Iris pigment epithelial cell (primary cell): ENCODE measurements at regions not wholly inside any gene's neighbourhood (a gene's known extent, or its start where the extent isn't known, plus 50 kb on each side); places are given as distances from the start of the nearest gene placed in this dataset.
"Not testable (repeated sequence)": the region's sequence is repeated elsewhere in the genome, so short reads cannot be mapped to it uniquely, and the experiment has no call there.

Experiments used
- DNase-seq: peaks from one replicate; pipeline ENCODE4 v3.0.0-alpha.2; 2011; ENCODE audit warnings: low read depth

DNA sequence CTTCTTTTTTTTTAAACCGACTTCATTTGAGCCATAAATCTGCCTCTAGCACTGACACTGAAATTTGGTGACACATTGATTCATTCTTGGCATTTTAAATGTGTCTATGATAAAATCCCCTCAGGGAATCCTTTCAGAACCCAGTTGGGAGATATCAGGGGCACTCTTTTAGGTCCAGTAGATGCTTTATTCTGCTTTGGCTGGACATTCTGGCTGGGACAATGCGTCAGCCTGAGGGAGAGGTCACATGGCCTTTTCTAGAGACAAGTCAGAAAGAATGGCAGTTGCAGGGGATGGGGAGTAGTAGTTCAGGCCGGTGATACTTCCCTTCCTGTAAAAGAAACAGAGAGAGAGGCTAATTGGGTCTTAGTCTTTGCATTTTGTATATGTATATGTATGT lies 63.1 kb downstream of the TRIM43 start:
- DNase-seq = not testable (repeated sequence)

DNA sequence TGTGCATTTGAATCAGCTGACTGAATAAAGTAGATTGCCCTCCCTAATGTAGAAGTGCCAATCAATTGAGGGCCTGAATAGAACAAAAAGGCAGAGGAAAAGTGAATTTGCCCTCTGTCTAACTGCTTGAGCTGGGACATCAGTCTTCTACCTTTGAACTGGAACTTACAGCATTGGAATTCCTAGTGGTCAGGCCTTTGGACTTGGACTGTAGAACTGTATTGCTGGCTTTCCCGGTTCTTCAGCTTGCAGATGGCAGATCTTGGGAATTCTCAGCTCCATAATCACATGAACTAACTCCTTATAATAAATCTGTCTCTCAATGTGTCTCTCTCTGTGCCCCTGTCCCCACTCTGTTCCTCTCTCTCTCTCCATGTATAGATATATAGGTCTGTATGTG lies 64.8 kb downstream of the TRIM43 start:
- not testable (repeated sequence) for DNase-seq

DNA sequence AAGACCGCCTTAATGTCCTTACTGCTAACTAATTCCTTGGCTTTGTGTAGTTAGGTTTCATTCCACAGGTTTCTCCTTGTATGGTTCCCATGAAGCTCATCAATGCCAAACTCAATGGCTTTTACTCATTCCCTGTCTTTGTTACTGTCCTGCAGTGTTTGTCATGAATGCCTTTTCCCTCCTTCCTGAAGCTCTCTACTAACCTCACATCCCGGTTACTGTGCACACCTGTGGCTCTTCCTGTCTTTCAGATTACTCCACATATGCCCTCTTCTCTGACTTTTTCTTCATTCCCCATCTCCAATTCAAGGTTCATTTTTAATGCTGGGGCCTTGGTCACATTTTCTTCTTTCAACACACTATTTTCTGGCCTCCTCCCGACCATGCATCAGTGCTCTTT lies 66.1 kb downstream of the TRIM43 start:
- not testable (repeated sequence) for DNase-seq

DNA sequence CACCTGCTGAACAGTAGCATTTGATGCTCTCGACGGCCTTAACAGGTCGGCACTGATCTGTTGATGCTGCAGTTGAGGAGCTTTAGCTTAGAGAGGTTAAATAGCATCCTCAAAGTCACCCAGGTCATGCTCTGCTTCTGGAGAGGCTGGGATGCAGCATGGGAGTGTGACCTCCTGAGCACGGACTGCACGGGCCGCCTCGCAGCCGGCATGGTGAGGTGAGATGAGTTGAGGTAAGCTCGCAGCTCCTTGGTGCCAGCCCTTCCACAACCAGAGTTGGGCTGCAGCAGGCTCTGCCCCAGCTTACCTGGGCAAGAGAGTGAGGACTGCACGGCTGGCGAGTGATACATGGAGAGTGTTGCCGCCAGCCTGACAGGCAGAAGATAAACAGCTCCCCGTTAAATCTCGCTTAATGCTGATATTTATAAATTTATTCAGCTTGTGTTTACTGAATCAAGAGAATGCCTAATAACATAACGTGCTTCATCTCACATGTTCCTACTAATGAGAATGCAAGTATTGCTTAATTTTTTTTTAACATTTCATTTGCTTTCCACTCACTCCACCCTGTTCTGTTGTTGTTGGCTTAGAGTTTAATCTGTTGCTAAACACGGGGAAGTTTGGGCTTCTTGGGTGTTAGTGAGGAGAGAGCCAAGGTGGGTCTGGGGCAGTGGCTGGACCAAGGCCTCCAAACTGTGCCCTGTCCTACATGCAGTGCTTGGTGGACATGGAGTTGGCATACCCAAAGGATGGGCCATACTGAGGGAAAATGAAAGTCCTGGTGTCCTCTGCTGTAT lies 69.2 kb downstream of the TRIM43 start:
- DNase-seq = not testable (repeated sequence)

DNA sequence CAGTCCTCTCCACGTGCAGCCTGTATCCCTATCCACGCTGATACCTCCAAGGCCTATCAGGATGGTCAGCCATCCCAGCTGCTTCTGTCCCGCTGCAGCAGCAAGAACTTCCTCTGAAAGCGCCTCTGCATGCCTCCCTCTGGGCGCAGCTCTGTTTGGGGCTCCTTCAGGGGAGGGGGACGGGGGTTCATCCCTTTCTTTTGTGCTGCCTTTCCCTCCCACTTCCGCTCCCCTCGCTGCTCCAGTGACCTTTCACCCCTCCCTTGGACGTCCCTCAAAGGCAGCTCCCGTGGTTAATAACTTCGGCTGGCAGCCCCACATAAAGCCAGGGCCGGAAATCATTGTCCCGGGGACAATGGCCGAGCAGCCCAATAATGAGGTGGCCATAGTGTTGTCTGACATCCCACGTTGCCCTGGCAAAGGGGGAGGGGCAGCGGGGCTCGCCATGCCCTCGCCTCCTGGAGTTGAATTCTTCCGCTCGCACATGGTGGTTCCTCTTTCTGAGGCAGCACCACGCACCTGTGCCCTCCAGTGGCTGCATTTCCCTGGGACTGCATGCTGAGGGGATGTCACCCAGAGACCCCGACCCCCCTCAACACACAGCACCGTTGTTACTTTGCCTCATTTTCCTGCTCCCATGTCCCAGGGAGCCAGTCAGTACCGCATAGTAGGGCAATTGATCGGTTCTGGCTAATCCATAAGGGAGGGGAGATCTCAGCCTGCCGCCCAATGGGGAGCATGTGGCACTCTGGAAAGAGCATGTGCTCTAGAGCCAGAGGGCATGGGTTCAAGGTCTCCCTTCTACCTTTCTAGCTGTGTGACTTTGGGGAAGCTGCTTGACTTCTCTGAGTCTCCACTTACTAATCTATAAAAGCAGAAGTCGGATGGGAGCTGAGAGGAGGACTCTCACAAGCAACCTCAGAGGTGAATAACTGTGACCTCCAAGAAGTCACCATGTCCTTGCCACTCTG lies 72.0 kb downstream of the TRIM43 start:
- not testable (repeated sequence) for DNase-seq

DNA sequence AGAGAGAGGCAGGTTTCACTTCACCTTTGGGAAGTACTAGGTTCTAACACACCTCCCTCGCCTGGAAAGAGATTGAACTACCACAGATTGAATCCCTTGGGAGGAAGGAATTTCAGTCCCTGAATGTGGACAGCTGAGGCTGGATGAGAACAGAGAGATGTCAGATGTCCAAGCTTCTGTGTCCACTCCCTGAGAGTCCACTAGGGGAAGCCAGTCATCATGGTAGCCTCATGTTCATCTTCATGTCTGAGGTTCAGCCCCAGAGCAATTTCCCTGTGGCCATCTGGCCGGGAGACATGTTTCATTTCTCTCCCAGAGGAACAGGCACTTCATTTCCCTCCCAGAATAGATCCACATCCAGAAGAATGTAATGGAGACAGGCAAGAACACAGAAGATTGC lies 74.8 kb downstream of the TRIM43 start:
- DNase-seq = peak; percentile 9

DNA sequence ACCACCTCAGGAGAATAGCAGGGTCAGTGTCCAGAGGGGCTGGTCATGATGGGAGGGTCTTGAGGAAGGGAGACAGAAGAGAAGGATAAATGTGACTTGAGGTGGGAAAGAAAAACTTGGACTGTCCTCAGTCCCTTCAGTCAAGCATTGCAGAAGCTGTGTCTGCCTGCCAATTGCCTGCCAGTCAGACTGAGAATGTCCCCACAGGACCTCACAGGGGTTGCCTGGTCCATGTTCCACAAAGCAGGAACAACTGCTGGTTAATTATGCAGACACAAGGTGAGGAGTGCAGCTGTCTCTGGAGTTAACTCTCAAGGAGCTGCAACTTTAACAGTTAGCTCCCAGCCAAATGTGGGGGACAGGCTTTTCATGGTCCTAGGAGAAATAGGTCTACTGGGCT lies 75.7 kb downstream of the TRIM43 start:
- DNase-seq = no peak

DNA sequence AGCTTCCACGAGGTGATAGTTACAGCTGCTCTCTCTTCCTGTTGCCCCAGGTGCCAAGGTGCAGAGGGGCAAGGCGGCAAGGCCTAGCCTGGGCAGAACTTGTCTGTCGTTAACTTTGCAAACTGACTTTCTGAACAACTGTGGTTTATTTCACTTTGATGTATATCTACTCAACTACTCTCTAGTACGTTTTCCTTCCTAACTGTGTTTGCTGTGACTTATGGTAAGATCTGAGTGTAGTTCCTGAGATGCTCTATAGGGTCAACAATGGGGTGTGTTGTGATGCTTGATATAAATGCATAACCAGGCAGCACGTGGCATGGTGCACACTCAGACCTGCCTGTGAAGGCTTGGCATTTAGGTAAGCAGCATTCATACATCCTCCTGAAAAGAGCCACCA lies 77.1 kb downstream of the TRIM43 start:
- not testable (repeated sequence) for DNase-seq

DNA sequence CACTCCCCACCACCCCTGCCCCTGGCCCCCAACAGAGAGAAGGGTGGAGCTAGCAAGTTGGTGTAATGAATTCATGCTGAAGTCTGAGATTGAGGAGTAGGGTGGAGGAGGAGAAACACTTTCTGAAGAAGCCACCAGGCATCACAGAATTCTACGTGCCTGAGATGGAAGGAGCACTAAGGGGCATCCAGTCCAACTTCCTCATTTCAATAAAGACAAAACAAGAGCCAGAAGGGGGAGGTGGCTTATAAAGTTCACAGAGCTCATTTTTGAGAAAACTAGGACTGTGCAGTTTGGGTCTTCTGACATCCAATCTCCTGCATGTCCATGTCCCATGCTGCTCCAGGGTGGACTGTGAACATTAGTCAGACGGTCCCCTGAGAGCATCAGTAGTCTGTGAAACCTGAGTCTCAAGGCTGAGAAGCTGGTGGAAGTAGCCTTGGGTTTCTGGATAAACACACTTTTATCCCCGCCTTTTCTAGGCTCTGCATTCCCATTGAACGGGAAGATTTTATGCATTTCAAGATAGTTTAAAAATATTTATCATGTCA lies 77.7 kb downstream of the TRIM43 start:
- DNase-seq = no peak

DNA sequence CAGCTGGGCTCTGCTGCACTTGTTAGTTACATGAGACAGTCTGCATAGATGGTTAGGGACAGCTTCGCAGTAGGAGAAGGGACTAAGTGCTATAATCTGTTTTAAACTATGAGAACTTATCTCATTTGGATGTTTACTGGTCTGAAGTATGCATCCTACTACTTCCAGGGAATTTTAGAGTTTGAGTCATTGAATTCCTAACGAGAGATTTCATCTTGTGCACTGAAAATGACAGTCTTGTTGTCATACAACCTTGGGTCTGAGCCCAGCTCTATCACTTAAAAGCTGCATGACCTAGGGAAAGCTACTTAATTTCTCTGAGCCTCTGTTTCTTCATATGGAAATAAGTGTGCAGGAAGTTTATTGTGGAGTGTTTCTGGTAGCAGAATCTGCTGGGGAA lies 78.4 kb downstream of the TRIM43 start:
- DNase-seq = peak; percentile 4

DNA sequence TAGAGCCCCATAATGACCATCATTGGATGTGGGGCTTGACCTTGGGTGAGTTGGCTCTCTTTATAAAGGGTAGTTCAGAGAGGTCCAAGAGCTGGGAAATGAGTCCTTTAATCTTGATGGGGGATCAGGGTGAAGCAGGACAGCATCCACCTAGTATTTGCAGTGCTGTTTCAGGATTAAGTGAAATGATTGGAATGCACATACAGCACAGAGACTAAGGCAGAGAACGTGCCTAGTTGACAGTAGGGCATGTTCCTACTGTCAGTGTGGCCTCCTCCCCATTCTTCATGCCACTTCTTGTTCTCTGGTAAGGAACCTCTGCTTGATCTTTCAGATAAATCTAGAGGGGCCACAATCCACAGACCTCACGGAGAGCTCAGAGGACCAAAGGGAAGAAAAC lies 78.9 kb downstream of the TRIM43 start:
- DNase-seq = no peak

DNA sequence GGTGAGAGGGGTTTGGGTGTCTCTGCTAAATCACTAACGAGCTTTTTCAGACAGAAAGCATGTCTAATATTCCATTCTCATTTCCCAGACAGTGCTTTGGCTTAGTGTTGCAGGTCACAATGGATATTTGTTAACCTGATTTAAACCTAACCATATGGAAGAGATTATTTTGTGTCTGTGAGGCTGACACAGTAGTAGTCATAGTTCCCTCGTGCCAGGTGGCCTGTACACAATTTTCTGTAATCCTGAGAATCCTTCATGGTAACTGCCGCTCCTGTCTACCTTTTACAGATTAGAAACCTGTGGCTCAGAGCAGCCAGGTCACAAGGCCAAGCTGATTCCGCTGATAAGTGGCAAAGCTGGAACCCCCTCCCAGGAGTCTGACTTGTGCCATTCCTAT lies 79.4 kb downstream of the TRIM43 start:
- not testable (repeated sequence) for DNase-seq

DNA sequence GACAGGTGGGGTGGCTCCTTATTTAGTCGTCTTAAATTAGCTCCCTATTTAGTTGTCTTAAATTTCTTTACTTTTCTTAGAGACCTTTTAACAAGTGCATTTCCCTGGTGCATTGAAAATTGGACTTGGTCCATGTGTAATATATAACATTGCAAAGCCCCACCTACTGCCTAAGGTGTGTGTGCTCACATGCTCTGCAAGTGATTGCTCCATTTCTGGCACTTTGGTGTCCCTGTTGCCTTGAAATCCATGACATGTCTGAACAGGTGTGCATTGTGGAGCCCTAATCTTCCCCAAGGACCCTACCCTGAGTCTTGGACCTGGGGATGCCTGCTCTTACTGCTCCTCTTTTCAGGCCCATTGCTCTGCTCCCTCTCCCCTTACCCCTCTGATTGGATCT lies 80.2 kb downstream of the TRIM43 start:
- DNase-seq = not testable (repeated sequence)

DNA sequence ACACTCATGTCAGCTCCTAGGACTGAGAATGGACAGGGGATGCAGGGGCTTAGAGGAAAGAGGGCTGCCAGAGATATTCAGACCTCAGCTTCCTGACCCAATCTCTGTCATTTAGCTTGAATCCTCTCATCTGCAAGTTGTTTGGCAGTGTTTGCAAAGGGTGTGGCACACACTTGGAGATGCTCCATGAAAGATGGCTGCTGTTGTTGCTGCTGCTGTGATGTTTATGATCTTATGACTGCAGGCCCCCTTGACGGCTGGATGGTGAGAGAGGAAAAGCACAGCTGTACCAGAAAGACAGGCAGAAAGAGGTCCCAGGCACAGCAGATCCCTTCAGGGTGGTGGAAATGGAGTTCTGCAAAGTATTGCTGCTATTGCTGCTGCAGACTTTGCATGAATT lies 80.7 kb downstream of the TRIM43 start:
- not testable (repeated sequence) for DNase-seq

DNA sequence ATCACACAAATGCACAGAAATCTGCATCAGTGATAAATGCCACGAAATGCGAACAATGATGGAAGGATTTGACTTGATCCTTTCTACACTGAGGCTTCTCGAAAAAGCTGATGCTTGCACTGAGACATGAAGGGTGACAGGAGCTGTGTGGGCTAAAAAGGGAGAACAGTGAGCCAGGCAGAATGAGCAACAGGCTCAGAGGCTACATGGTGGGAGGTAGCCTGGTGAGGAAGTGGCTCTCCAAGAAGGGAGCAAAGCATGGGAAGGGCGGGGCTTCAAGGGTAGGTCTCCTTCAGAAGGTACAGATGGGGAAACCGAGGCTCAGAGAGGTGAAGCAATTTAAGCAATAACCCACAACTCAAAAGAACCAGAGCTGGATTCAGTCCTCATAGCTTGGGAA lies 82.4 kb downstream of the TRIM43 start:
- no peak for DNase-seq

DNA sequence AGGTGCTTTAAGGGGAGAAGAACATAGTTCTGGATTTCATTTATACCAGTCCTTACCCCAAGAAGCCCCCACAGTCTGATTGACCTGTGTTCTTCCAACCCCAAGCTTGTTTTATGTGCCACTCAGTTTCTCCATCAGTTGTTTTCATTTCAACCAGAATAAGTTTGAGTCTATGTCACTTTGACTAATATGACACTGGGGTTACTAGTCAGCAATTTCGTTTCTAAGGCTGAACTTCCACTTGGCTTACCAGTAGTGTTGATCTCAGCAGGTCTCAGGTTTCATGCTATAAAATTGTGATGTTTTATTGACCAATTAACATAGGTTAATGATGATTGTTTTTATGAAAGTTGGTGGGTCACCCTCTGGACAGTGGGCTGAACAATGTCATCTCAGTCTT lies 84.8 kb downstream of the TRIM43 start:
- DNase-seq = not testable (repeated sequence)

DNA sequence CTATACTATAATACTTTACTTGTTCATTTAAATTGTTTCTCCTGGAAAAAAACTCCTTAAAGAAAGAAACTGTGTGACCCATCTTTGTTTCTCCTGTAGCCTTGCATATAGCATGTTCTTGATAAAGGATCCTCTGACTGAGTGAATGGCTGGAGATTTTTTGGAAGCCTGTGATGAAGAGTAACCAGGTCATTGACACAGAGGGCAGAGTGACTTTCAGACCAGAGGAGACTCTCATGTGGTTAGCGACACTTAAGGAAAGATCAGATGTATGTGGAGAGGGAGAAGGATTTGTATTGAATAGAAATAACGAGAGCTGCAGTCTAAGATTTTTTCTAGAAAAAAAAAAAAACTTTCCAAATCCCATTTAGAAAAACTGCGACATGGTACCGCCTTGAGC lies 85.5 kb downstream of the TRIM43 start:
- DNase-seq = no peak

DNA sequence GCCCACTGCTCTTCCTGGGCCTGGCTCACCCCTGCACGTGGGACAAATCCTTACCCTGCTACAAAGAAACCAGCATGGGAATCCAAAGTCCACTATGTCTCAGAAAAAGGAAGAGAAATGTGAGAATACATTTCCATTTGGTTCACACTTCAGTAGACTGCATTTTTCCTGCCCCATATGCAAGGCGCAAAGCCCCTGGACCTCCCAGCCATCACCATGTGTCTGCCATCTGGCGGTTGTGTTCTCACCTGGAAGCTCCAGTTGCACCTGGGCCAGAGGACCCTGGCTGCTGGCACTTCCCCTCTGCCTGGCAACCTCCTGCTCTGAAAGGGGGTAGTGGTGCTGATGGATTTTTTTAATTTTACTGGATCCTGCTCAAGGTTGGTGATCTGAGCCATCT lies 86.0 kb downstream of the TRIM43 start:
- DNase-seq = not testable (repeated sequence)

DNA sequence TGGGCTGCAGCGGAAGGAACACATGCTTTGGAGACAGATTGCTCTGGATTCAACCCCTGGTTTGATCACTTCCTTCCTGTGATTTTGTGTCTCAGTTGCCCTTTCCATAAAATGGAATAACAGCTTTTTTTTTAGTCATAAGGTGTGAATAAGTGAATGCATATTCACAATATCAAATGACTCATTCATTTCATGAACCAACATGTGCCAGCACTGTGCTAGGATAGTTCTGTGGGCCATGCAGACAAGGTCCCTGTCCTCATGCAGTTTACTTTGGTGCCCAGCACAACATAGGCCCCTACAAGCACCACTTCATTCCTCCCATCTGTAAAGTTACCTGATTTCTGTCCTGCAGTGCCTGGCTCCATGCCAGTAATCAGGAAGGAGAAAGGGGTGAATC lies 89.4 kb downstream of the TRIM43 start:
- DNase-seq = not testable (repeated sequence)

DNA sequence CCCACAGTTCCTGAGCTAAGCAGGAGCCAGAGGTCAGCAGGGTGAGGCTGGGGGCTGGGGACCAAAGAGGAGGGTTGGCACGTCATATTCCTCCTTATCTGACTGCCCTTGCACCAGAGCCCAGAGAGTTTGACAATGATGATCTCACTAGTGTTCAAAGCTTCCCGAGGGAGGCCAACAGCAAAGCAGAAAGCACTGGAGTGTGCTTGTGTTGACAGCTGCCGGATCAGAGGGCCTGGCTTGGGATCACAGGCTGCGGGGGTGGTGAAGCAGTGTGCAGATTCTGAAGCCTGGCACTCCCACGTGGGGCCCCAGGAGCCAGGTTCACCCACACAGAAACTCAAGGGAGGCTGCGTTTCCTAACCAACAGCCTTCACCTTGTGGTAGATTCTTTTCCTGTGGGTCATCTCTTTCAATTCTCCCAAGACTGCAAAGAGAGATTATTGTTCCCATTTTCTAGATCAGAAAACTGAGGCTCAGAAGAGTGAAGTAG lies 89.8 kb downstream of the TRIM43 start:
- DNase-seq = peak; percentile 21

DNA sequence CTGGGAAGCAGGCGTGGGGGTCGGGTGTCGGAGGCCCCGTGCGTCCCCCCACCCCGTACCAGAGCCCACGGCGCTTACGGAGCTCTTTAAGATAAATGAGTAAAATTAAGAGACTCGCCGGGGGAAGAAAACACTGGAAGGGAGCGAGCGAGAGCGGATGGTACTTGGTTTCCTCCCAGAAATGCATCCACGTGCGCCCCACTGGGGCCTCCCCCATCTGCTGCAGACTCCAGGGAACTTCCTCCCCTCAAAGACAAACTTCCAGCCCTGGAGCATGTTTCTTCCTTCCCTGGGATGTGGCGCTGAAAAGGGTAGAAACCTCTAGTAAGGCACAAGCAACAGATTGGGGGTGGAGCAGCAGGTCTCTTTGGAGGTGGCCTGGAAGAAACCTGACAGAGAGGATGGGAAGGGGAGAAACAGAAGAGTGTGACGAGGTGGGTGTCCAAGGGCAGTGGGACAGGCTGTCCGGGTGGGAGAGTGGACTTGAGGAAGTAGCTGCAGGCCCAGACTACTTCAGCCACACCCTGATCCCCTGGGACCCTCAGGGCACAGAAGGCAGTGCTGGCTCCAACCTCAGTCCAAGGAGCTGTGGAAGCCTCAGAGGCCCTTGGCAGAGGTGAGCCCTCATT lies 91.2 kb downstream of the TRIM43 start:
- not testable (repeated sequence) for DNase-seq

DNA sequence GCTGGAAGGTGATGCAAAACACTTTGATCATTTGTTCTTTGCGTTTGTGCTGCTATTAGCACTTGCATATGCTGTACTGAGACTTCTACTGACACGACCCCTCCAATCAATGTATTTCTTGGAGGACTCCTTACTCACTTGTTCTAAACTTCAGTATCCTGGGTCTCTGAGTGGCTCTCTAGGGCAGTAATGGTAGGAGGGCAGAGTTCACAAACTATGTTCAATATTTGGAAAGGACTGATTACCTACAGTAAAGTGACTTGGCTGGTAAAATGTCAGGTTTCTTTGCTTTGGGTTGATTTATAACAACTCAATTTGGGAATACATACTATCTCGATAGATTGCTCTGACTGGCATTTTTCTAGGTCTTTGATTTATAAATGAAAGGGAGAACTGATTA lies 93.7 kb downstream of the TRIM43 start:
- no peak for DNase-seq
